Endothelial cell of umbilical vein (primary cell): ENCODE measurements at regions not wholly inside any gene's neighbourhood (a gene's known extent, or its start where the extent isn't known, plus 50 kb on each side); places are given as distances from the start of the nearest gene placed in this dataset.

Experiments
- BruUV-seq: library from RNA; stranded (reverse); fragments of 400-500 nt; replicated peaks from 2 replicates; lab custom pipeline; 2021; lab: Mats Ljungman, UMichigan
- CTCF ChIA-PET: fragments of 300-600, 350-600 bp; sonication (Branson Sonifier 250); formaldehyde crosslinking; loops from one replicate; lab custom pipeline; 2021; ENCODE audit warnings: antibody characterized with exemption, inconsistent platforms; lab: Charles Lee
- POLR2A ChIA-PET: fragments of 300-600, 350-600 bp; sonication (Branson Sonifier 250); formaldehyde crosslinking; loops from one replicate; lab custom pipeline; 2021; ENCODE audit warnings: antibody characterized with exemption, inconsistent platforms; lab: Charles Lee
- DNase-seq: peaks from one replicate; pipeline ENCODE4 v3.0.0-alpha.2; 2011; ENCODE audit warnings: low read depth, low spot score
- FAIRE-seq: peaks from 2 replicates; lab custom pipeline; 2011; peaks lifted over from hg19 to GRCh38; lab: Jason Lieb, UNC
- H2AFZ ChIP-seq: 2 replicates; pipeline ENCODE4 v1.6.0; 2012; ENCODE audit warnings: low read depth, low read length, control low read depth, inconsistent platforms
- H3K27ac ChIP-seq: 2 replicates; pipeline ENCODE4 v1.5.1; 2011; ENCODE audit warnings: low read depth, mild to moderate bottlenecking, control low read depth, low read length, moderate library complexity; ENCODE audit not compliant: insufficient read depth
- H3K27me3 ChIP-seq, 2 experiments: 2 replicates each; pipeline versions ENCODE4 v1.6.0 to v1.6.1; 2011; ENCODE audit warnings: low read length in 2 of 2, mixed read lengths in 1 of 2; ENCODE audit not compliant: control insufficient read depth in 2 of 2, insufficient read depth in 2 of 2
- H3K36me3 ChIP-seq, 2 experiments: 2 replicates in 1 of 2; 3 replicates in 1 of 2; pipeline ENCODE4 v1.5.1; 2011; ENCODE audit warnings: low read length in 2 of 2, mild to moderate bottlenecking in 1 of 2, moderate library complexity in 1 of 2; ENCODE audit not compliant: control insufficient read depth in 2 of 2, insufficient read depth in 2 of 2; ENCODE audit errors: extremely low read depth in 1 of 2
- H3K4me1 ChIP-seq: 3 replicates; pipeline ENCODE4 v1.5.1; 2011; ENCODE audit warnings: mild to moderate bottlenecking, low read length; ENCODE audit not compliant: control insufficient read depth, insufficient read depth; ENCODE audit errors: extremely low read depth
- H3K4me2 ChIP-seq: 2 replicates; pipeline ENCODE4 v1.6.1; 2011; ENCODE audit warnings: low read length, control low read depth, mixed read lengths; ENCODE audit not compliant: insufficient read depth
- H3K4me3 ChIP-seq, 3 experiments: fragments of 200-600 bp in 1 of 3; sonication (generic), shearing (Covaris generic) in 1 of 3; replicated peaks in 1 of 3; 2 replicates each; pipeline ENCODE4 v1.5.1; 2011 to 2016; ENCODE audit warnings: control low read depth in 3 of 3, low read length in 3 of 3, mild to moderate bottlenecking in 2 of 3, inconsistent platforms in 1 of 3, low read depth in 1 of 3, moderate library complexity in 1 of 3; ENCODE audit not compliant: insufficient read depth in 1 of 3
- H3K79me2 ChIP-seq: 2 replicates; pipeline ENCODE4 v1.6.0; 2012; ENCODE audit warnings: low read length, inconsistent platforms; ENCODE audit not compliant: control insufficient read depth, insufficient read depth
- H3K9ac ChIP-seq: replicated peaks from 2 replicates; pipeline ENCODE3; 2011; ENCODE audit warnings: low read length, control low read depth; ENCODE audit not compliant: insufficient read depth; ENCODE audit errors: extremely low read depth
- H3K9me1 ChIP-seq: replicated peaks from 3 replicates; pipeline ENCODE4 v1.6.0; 2011; ENCODE audit warnings: mild to moderate bottlenecking, low read length; ENCODE audit not compliant: control insufficient read depth, insufficient read depth; ENCODE audit errors: extremely low read depth
- H3K9me3 ChIP-seq: replicated peaks from 2 replicates; pipeline ENCODE4 v1.5.1; 2012; ENCODE audit warnings: low read length, inconsistent platforms; ENCODE audit not compliant: control insufficient read depth, insufficient read depth
- H4K20me1 ChIP-seq: replicated peaks from 2 replicates; pipeline ENCODE3; 2011; ENCODE audit warnings: mild to moderate bottlenecking, low read length; ENCODE audit not compliant: control insufficient read depth, insufficient read depth; ENCODE audit errors: extremely low read depth
- EZH2 ChIP-seq: IDR thresholded peaks from 2 replicates; pipeline ENCODE4 v1.6.1; 2012; ENCODE audit warnings: borderline replicate concordance, low read depth, mild to moderate bottlenecking, moderate library complexity, low read length, inconsistent platforms; ENCODE audit not compliant: severe bottlenecking
- GATA2 ChIP-seq: IDR thresholded peaks from 2 replicates; pipeline ENCODE4 v1.7.0; 2011; ENCODE audit warnings: low read depth, mild to moderate bottlenecking, moderate library complexity, mixed read lengths, low read length; ENCODE audit not compliant: insufficient read length, insufficient read depth
- MAX ChIP-seq: IDR thresholded peaks from 2 replicates; pipeline ENCODE4 v1.6.1; 2011; ENCODE audit not compliant: insufficient read depth, insufficient read length
- MYC ChIP-seq: IDR thresholded peaks from one replicate; pipeline ENCODE4 v1.6.1; 2011; ENCODE audit warnings: mild to moderate bottlenecking, low read depth, low read length
- POLR2A ChIP-seq: IDR thresholded peaks from 2 replicates; pipeline ENCODE4 v1.6.1; 2012; ENCODE audit warnings: low read depth, mild to moderate bottlenecking, control low read depth, low read length
- dilution Hi-C: fragments of 300-500 bp; cut with MboI; formaldehyde crosslinking; loops from one replicate; pipeline ENCODE4 v1.15.0; 2019; ENCODE audit warnings: low sequenced_read_pairs; ENCODE audit not compliant: extremely low pct_ligation_motif_present
- intact Hi-C: fragments of 100-400 bp; cut with micrococcal nuclease; formaldehyde crosslinking; loops from one replicate; pipeline ENCODE4 v1.10.0; 2022
- TF ChIP-seq, protein P1 (sequence below), 2 donors: IDR thresholded peaks; 1 replicate in 1 of 2; 2 replicates in 1 of 2; pipeline ENCODE4 v1.5.1; 2011; ENCODE audit warnings: low read length in 2 of 2, mild to moderate bottlenecking in 2 of 2, moderate library complexity in 2 of 2, control low read depth in 1 of 2, inconsistent platforms in 1 of 2, low read depth in 1 of 2; ENCODE audit not compliant: insufficient read depth in 1 of 2; ENCODE audit errors: extremely low read depth in 1 of 2

GRCh38 chr2:226216575-226216974 is 583.0 kb downstream of the IRS1 start:
- DNase-seq: no peak
- dilution Hi-C loops: no loop called here
- H3K79me2 ChIP-seq: no peaks in the 10 kb centered on the region
- H3K4me3 ChIP-seq: no peak overlapping the region
- no peaks in the 10 kb centered on the region for H3K27me3 ChIP-seq
- ChIA-PET POLR2A (no interaction called here), CTCF (interaction anchor here (1.1 to 1.8 kb wide), 3 partner anchors 394 to 769 kb away, joined by 3 to 5 read pairs (median 4); partner anchors contain the start of gene IRS1)
- no peaks in the 10 kb centered on the region for H4K20me1 ChIP-seq
- no peak for FAIRE-seq
- no TSS peak for BruUV-seq
- H3K4me1 ChIP-seq: no peaks in the 10 kb centered on the region
- H2AFZ ChIP-seq: no peak overlapping the region
- intact Hi-C loops: loop anchor here (1.0 to 10.0 kb wide), 4 partner anchors 258 to 891 kb away; no protein-coding TSS in a partner anchor
- H3K9me1 ChIP-seq: no peaks in the 10 kb centered on the region
- no peak overlapping the region for H3K4me2 ChIP-seq
- H3K9ac ChIP-seq: no peak overlapping the region
- no peaks in the 10 kb centered on the region for H3K36me3 ChIP-seq
- H3K9me3 ChIP-seq: no peaks in the 10 kb centered on the region
- TF ChIP-seq POLR2A: no peak
- no peak for TF ChIP-seq MYC
- TF ChIP-seq EZH2: no peak
- no peak overlapping the region for H3K27ac ChIP-seq

DNA sequence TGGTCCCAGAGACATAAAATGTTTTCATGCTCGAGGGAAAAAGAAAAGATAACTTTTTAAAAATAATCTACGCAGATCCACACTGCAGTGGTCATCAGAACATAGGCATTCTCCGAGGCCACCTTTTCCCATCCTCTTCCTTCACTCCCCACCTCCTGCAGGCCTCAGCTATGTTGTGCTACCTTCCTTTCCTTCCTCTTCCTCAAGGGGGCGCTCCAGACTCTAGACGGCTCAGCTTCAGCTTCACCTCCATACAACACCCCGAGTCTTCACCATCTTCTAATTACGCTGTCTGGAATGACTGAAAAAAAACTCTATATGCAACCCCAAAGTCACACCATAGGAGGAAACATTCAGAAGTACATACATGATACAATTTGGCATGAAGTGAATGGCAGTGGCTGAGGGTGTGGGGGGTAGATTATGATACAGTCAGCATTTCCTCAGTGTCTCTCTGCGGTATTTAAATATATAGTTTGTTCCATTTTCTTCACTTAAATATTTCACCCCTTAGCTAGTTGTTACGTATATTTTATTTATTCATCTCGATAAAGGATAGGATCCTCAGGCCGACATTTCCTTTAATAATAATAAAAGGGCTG is 583.6 kb downstream of the IRS1 start:
- intact Hi-C loops: loop anchor here (1.0 to 10.0 kb wide), 4 partner anchors 259 to 891 kb away; no protein-coding TSS in a partner anchor
- no TSS peak for BruUV-seq
- Histone ChIP-seq H3K9me1 (no peaks in the 10 kb centered on the region), H3K9me3 (no peaks in the 10 kb centered on the region), H3K4me2 (no peak overlapping the region), H3K4me3 (no peak overlapping the region), H3K27ac (no peak overlapping the region), H3K79me2 (no peaks in the 10 kb centered on the region), H4K20me1 (no peaks in the 10 kb centered on the region), H3K4me1 (peaks cover 3% of the 10 kb centered on the region), H3K27me3 (no peaks in the 10 kb centered on the region), H3K9ac (no peak overlapping the region), H3K36me3 (no peaks in the 10 kb centered on the region), H2AFZ (no peak overlapping the region)
- DNase-seq (peak; percentile 10), FAIRE-seq (no peak)
- TF ChIP-seq GATA2 (no peak), MAX (no peak), MYC (no peak)
- TF ChIP-seq, protein P1, sequence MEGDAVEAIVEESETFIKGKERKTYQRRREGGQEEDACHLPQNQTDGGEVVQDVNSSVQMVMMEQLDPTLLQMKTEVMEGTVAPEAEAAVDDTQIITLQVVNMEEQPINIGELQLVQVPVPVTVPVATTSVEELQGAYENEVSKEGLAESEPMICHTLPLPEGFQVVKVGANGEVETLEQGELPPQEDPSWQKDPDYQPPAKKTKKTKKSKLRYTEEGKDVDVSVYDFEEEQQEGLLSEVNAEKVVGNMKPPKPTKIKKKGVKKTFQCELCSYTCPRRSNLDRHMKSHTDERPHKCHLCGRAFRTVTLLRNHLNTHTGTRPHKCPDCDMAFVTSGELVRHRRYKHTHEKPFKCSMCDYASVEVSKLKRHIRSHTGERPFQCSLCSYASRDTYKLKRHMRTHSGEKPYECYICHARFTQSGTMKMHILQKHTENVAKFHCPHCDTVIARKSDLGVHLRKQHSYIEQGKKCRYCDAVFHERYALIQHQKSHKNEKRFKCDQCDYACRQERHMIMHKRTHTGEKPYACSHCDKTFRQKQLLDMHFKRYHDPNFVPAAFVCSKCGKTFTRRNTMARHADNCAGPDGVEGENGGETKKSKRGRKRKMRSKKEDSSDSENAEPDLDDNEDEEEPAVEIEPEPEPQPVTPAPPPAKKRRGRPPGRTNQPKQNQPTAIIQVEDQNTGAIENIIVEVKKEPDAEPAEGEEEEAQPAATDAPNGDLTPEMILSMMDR (IDR thresholded peaks at IDR 0.05; ENCODE audit: extremely low read depth in 1 of 2, insufficient read depth in 1 of 2, low read depth in 1 of 2, low read length in 2 of 2): peak; percentile 23 to 34
- POLR2A ChIA-PET: no interaction called here
- dilution Hi-C loops: no loop called here
- CTCF ChIA-PET: interaction anchor here (0.6 to 3.6 kb wide), 9 partner anchors 9 to 769 kb away, joined by 3 to 20 read pairs (median 4); partner anchors contain the start of gene IRS1
